Tibial nerve (tissue), 4 donors: ENCODE measurements at regions not wholly inside any gene's neighbourhood (a gene's known extent, or its start where the extent isn't known, plus 50 kb on each side); places are given as distances from the start of the nearest gene placed in this dataset.

Experiments used
- DNase-seq, 2 donors: peaks; one replicate each; pipeline ENCODE4 v3.0.0-alpha.2; 2019; ENCODE audit warnings: low spot score in 2 of 2
- H3K27ac ChIP-seq, 4 donors: fragments of 200-600 bp; sonication (generic) in 3 of 4; one replicate each; pipeline ENCODE4 v1.5.1; 2017 to 2019; ENCODE audit warnings: mild to moderate bottlenecking in 1 of 4
- H3K27me3 ChIP-seq, 2 donors: fragments of 200-600 bp; sonication (generic) in 1 of 2; one replicate each; pipeline versions ENCODE4 v1.5.1 to v1.6.0; 2017 to 2019
- H3K36me3 ChIP-seq, 3 donors: fragments of 200-600 bp; sonication (generic); one replicate each; pipeline ENCODE4 v1.5.1; 2018 to 2019
- H3K4me1 ChIP-seq, 4 donors: fragments of 200-600 bp; sonication (generic) in 3 of 4; one replicate each; pipeline ENCODE4 v1.5.1; 2017 to 2019
- H3K4me3 ChIP-seq, 4 donors: fragments of 200-600 bp; sonication (generic) in 3 of 4; one replicate each; pipeline ENCODE4 v1.5.1; 2017 to 2019; ENCODE audit warnings: mild to moderate bottlenecking in 1 of 4, moderate library complexity in 1 of 4
- H3K9me3 ChIP-seq, 4 donors: fragments of 200-600 bp; sonication (generic) in 3 of 4; one replicate each; pipeline ENCODE4 v1.5.1; 2017 to 2019
- EP300 ChIP-seq, 2 donors: sonication (generic); formaldehyde crosslinking; IDR thresholded peaks; one replicate each; pipeline ENCODE4 v1.6.1; 2017; ENCODE audit warnings: antibody characterized with exemption in 2 of 2, mild to moderate bottlenecking in 1 of 2
- POLR2A ChIP-seq, 2 donors: fragments of 450-650 bp; IDR thresholded peaks; one replicate each; pipeline ENCODE4 v1.6.1; 2017; ENCODE audit warnings: antibody characterized with exemption in 2 of 2, mild to moderate bottlenecking in 2 of 2, moderate library complexity in 2 of 2
- WGBS, 2 donors: methylation state at CpG; one replicate each; pipeline ENCODE4 v1.1.5; 2018; 5-methylcytosine and 5-hydroxymethylcytosine counted together
- TF ChIP-seq, protein P1 (sequence below), 5 experiments: fragments of 200-600 bp in 3 of 5; fragments of 450-650 bp in 2 of 5; sonication (generic) in 3 of 5; IDR thresholded peaks; one replicate each; pipeline ENCODE4 v1.5.1; 2016 to 2019; ENCODE audit warnings: antibody characterized with exemption in 5 of 5, mild to moderate bottlenecking in 3 of 5, moderate library complexity in 2 of 5

DNA sequence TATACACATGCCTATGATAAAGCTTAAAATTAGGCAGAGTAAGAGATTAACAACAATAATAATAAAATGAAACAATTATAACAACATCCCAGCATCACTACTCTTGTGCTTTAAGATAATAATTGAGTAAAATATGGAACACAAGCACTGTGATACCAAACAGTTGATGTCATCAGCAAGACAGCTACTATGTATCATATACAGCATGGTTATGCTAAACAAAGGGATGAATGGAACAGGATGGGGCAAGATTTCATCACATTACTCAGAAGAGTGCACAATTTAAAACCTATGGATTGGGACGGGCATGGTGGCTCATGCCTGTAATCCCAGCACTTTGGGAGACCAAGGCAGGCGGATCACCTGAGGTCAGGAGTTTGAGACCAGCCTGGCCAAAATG lies 1221.0 kb downstream of the SUCLG1 start:
- Histone ChIP-seq H3K9me3 (no peaks in the 10 kb centered on the region), H3K36me3 (no peaks in the 10 kb centered on the region), H3K4me3 (no peak overlapping the region), H3K27ac (no peak overlapping the region), H3K27me3 (no peaks in the 10 kb centered on the region), H3K4me1 (no peaks in the 10 kb centered on the region)
- no peak for DNase-seq
- 89 to 96% methylated on average over 2 of the region's 2 CpGs for WGBS, 2 donors
- no peak for TF ChIP-seq EP300 (IDR thresholded peaks at IDR 0.05)

DNA sequence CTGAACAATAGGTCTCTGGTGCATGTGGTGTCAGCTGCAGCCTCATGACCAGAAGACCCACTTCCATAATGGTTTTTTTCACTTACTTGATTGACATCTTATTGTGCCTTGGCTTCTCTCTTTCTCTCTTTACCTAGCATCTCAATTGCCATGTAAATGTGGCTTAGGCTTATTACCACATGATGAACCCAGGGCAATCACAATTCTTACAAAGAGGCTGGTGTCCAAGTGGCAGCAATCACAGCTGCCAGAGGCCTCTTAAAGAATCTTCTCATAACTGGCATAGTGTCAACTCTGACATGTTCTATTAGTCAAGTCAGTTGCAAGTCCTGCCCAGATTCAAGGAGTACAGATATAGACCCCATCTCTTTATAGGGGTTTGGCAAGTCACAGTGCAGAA lies 1224.8 kb downstream of the SUCLG1 start:
- TF ChIP-seq EP300 (IDR thresholded peaks at IDR 0.05): no peak
- TF ChIP-seq, protein P1, sequence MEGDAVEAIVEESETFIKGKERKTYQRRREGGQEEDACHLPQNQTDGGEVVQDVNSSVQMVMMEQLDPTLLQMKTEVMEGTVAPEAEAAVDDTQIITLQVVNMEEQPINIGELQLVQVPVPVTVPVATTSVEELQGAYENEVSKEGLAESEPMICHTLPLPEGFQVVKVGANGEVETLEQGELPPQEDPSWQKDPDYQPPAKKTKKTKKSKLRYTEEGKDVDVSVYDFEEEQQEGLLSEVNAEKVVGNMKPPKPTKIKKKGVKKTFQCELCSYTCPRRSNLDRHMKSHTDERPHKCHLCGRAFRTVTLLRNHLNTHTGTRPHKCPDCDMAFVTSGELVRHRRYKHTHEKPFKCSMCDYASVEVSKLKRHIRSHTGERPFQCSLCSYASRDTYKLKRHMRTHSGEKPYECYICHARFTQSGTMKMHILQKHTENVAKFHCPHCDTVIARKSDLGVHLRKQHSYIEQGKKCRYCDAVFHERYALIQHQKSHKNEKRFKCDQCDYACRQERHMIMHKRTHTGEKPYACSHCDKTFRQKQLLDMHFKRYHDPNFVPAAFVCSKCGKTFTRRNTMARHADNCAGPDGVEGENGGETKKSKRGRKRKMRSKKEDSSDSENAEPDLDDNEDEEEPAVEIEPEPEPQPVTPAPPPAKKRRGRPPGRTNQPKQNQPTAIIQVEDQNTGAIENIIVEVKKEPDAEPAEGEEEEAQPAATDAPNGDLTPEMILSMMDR (IDR thresholded peaks at IDR 0.05): no peak
- TF ChIP-seq POLR2A (IDR thresholded peaks at IDR 0.05): no peak
- Histone ChIP-seq H3K27me3 (no peaks in the 10 kb centered on the region), H3K4me3 (no peak overlapping the region), H3K9me3 (no peaks in the 10 kb centered on the region), H3K36me3 (no peaks in the 10 kb centered on the region), H3K4me1 (no peaks in the 10 kb centered on the region), H3K27ac (no peak overlapping the region)
- DNase-seq: no peak

DNA sequence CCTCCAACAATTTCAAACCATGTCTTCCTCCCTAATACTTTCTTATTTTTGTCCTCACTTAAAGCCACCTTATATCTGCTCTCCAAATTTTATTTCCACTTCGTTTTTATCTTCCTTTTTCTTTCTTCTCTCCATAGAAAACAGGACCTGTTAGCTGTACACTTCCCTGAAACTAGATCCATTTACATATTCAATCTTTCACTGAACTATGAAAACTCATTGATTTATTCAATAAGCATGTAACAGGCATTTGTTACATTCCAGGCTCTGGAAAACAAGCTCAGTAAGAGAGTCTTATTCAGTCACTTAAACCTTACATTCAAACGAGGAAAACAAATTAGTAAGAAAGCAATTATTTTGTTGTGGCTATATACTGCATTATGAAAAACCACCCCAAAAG lies 1225.3 kb downstream of the SUCLG1 start:
- H3K36me3 ChIP-seq: no peaks in the 10 kb centered on the region
- no peak for TF ChIP-seq POLR2A (IDR thresholded peaks at IDR 0.05)
- TF ChIP-seq, protein P1 (IDR thresholded peaks at IDR 0.05): no peak
- no peak for TF ChIP-seq EP300 (IDR thresholded peaks at IDR 0.05)
- no peaks in the 10 kb centered on the region for H3K9me3 ChIP-seq
- H3K4me1 ChIP-seq: no peaks in the 10 kb centered on the region
- 47 to 48% methylated on average over 2 of the region's 2 CpGs for WGBS, 2 donors
- H3K27me3 ChIP-seq: no peaks in the 10 kb centered on the region
- H3K27ac ChIP-seq: no peak overlapping the region
- no peak overlapping the region for H3K4me3 ChIP-seq
- DNase-seq: no peak

DNA sequence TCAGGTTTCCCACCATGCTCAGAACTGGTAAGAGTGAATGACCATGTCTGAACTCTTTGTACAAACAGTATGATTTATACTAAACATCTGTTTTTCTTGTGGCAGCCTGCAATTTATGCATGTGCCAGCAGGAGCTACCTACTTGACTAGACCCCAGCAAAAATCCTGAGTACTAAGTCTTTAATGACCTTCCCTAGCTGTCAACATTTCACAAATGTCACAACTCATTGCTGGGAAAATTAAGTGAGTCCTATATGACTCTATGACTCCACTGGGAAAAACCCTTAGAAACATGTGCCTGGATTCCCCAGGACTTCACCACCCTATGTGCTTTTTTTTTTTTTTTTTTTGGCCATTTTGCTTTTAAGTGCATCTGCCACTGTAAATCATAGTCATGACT lies 1225.8 kb downstream of the SUCLG1 start:
- no peak overlapping the region for H3K4me3 ChIP-seq
- H3K27ac ChIP-seq: no peak overlapping the region
- no peaks in the 10 kb centered on the region for H3K4me1 ChIP-seq
- H3K36me3 ChIP-seq: no peaks in the 10 kb centered on the region
- TF ChIP-seq POLR2A (IDR thresholded peaks at IDR 0.05): no peak
- TF ChIP-seq EP300 (IDR thresholded peaks at IDR 0.05): no peak
- TF ChIP-seq, protein P1 (IDR thresholded peaks at IDR 0.05): no peak
- no peak for DNase-seq
- H3K27me3 ChIP-seq: no peaks in the 10 kb centered on the region
- H3K9me3 ChIP-seq: no peaks in the 10 kb centered on the region

GRCh38 chr2:83229443-83229842 lies 1229.6 kb downstream of the SUCLG1 start:
- H3K27me3 ChIP-seq: no peaks in the 10 kb centered on the region
- 50% methylated on average over 2 of the region's 2 CpGs for WGBS, 2 donors
- no peak for DNase-seq
- no peak overlapping the region for H3K4me3 ChIP-seq
- no peaks in the 10 kb centered on the region for H3K9me3 ChIP-seq
- no peak overlapping the region for H3K27ac ChIP-seq
- no peaks in the 10 kb centered on the region for H3K36me3 ChIP-seq
- TF ChIP-seq, protein P1 (IDR thresholded peaks at IDR 0.05): no peak
- TF ChIP-seq POLR2A (IDR thresholded peaks at IDR 0.05): no peak
- TF ChIP-seq EP300 (IDR thresholded peaks at IDR 0.05): no peak
- H3K4me1 ChIP-seq: no peaks in the 10 kb centered on the region

GRCh38 chr2:83224591-83225200 lies 1234.4 kb downstream of the SUCLG1 start:
- no peak overlapping the region for H3K4me3 ChIP-seq
- H3K4me1 ChIP-seq: no peaks in the 10 kb centered on the region
- WGBS, 2 donors: 27 to 28% methylated on average over 5 of the region's 5 CpGs
- H3K36me3 ChIP-seq: no peaks in the 10 kb centered on the region
- H3K9me3 ChIP-seq: no peaks in the 10 kb centered on the region
- no peak for DNase-seq
- H3K27ac ChIP-seq: no peak overlapping the region
- TF ChIP-seq POLR2A (IDR thresholded peaks at IDR 0.05) (no peak), EP300 (IDR thresholded peaks at IDR 0.05) (no peak)
- TF ChIP-seq, protein P1 (IDR thresholded peaks at IDR 0.05): no peak
- no peaks in the 10 kb centered on the region for H3K27me3 ChIP-seq
